ENCODE measurements at regions not wholly inside any gene's neighbourhood (a gene's known extent, or its start where the extent isn't known, plus 50 kb on each side); places are given as distances from the start of the nearest gene placed in this dataset.
"Not testable (repeated sequence)": the region's sequence is repeated elsewhere in the genome, so short reads cannot be mapped to it uniquely, and the experiment has no call there.

DNA sequence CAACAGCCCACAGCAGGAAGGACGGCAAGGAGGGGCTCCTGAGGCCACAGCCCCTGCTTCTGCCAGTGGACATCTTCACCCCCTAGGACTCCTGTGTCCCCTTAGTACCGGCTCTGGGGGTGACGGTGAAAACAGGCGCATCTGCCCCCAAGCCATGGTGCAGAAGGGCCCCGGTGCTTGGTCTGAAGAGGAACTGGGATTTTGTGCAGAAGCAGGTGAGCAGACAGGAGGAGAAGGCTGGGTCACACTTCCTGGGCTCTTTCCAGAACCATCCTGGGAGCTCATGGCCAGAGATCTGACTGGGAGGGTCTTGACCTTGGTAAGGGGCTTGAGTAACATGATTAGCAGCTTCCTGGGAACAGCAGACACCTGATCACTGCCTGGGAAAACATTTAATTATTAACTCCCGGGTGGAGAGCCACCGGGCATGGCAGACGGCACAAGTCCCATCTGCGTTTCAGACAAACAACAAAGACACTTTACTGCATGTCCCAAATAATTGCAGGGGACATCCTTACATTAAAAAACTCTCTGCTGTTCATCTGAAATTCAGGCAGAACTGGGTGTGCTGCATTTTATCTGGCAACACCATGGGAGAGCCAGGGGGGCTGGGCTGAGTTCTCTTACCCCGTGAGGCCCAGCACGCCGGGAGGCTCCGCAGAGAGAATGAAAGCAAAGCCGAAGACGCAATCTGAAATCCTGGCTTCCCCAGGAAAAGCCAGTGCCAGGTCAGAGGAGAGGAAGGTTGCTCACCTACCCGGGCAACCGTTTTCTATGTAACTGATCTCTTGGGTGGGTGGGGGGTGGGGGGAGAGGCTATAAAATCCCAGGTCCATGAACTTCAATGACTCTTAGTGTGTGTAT is 1542.8 kb downstream of the TSPY10 start:
- Histone ChIP-seq H3K36me3 (no peaks in the 10 kb centered on the region), H3K9me3 (no peaks in the 10 kb centered on the region), H3K27me3 (no peaks in the 10 kb centered on the region), H3K4me3 (no peak overlapping the region), H3K4me1 (no peaks in the 10 kb centered on the region), H3K27ac (no peak overlapping the region)
- ATAC-seq, result no peak
- no peak for DNase-seq
- intact Hi-C loops (cut with DNase I), result no loop called here
- TF ChIP-seq, protein P1, sequence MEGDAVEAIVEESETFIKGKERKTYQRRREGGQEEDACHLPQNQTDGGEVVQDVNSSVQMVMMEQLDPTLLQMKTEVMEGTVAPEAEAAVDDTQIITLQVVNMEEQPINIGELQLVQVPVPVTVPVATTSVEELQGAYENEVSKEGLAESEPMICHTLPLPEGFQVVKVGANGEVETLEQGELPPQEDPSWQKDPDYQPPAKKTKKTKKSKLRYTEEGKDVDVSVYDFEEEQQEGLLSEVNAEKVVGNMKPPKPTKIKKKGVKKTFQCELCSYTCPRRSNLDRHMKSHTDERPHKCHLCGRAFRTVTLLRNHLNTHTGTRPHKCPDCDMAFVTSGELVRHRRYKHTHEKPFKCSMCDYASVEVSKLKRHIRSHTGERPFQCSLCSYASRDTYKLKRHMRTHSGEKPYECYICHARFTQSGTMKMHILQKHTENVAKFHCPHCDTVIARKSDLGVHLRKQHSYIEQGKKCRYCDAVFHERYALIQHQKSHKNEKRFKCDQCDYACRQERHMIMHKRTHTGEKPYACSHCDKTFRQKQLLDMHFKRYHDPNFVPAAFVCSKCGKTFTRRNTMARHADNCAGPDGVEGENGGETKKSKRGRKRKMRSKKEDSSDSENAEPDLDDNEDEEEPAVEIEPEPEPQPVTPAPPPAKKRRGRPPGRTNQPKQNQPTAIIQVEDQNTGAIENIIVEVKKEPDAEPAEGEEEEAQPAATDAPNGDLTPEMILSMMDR (IDR thresholded peaks at IDR 0.05), result no peak

DNA sequence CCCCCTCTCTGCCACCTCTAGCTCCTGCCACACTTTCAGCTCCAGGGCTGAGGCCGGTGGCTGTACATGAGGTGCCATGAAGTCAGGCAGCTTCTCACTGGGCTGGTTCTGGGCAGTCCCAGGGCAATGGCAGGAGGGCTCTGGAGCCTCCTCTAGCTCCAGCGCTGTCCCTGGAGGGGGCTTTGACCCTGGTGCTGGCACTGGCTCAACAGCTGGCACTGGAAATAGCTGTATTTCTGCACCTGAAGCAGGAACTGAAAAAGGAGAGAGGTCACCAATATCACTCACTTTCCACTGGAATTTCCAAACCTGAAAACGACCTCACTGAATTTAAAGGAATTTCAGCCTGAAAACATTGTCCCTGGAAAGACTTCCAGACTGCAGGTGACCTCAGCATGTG is 1558.1 kb downstream of the TSPY10 start:
- H3K27me3 ChIP-seq; H3K4me1 ChIP-seq; intact Hi-C loops (cut with DNase I); H3K27ac ChIP-seq; H3K9me3 ChIP-seq; H3K4me3 ChIP-seq; DNase-seq; H3K36me3 ChIP-seq; ATAC-seq: not testable (repeated sequence)

DNA sequence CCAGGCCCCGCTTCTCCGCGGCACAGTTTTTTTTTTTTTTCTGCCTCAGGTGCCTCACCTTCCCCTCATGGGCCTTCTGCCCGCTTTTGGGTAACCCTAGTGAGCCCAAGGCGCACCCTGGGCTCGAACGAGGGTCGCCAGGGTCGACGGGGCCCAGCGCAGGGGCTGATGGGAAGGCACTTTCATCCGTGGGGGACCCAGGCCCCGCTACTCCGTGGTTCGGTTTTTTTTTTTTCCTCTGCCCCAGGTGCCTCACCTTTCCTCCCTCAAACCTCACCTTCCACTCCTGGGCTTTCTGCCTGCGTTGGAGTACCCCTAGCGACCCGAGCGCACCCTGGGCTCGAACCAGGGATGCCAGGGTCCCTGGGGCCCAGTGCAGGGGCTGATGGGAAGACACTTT is 1569.8 kb downstream of the TSPY10 start:
- H3K4me3 ChIP-seq; H3K36me3 ChIP-seq; DNase-seq; H3K4me1 ChIP-seq; H3K27me3 ChIP-seq; H3K9me3 ChIP-seq; intact Hi-C loops (cut with DNase I); H3K27ac ChIP-seq: not testable (repeated sequence)
- peak; percentile 45 for ATAC-seq

DNA sequence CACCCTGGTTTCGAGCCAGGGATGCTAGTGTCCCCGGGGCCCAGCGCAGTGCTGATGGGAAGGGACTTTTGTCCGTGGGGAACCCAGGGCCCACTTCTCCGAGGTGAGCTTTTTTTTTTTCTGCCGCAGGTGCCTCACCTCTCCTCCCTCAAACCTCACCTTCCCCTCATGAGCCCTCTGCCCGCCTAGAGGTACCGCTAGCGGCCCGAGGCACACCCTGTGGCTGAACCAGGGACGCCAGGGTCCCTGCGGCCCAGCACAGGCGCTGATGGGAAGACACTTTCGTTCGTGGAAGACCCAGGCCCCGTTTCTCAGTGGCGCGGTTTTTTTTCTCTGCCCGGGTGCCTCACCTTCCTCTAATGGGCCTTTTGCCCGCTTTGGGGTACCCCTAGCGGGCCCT is 1570.7 kb downstream of the TSPY10 start:
- not testable (repeated sequence) for H3K9me3 ChIP-seq
- peak; percentile 44 for ATAC-seq

DNA sequence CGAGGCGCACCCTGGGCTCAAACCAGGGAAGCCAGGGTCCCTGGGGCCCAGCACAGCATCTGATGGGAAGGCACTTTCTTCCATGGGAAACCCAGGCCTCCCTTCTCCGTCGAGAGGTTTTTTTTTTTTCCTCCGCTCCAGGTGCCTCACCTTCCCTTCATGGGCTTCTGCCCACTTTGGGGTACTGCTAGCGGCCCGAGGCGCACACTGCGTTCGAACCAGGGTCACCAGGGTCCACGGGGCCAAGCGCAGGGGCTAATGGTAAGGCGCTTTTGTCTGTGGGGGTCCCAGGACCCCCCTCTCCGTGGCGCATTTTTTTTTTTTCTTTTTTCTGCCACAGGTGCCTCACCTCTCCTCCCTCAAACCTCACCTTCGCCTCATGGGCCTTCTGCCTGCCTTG is 1571.3 kb downstream of the TSPY10 start:
- H3K27me3 ChIP-seq, result no peaks in the 10 kb centered on the region
- DNase-seq (no peak), ATAC-seq (no peak)
- TF ChIP-seq, protein P1 (IDR thresholded peaks at IDR 0.05), result no peak
- H3K4me3 ChIP-seq, result no peak overlapping the region
- intact Hi-C loops (cut with DNase I), result no loop called here
- no peaks in the 10 kb centered on the region for H3K36me3 ChIP-seq
- no peak overlapping the region for H3K27ac ChIP-seq
- no peaks in the 10 kb centered on the region for H3K9me3 ChIP-seq
- no peaks in the 10 kb centered on the region for H3K4me1 ChIP-seq

More for the DNA sequence above, 1570.7 kb downstream of the TSPY10 start:
- intact Hi-C loops (cut with DNase I); H3K4me3 ChIP-seq; DNase-seq; H3K36me3 ChIP-seq; H3K27ac ChIP-seq; H3K27me3 ChIP-seq; H3K4me1 ChIP-seq: not testable (repeated sequence)

DNA sequence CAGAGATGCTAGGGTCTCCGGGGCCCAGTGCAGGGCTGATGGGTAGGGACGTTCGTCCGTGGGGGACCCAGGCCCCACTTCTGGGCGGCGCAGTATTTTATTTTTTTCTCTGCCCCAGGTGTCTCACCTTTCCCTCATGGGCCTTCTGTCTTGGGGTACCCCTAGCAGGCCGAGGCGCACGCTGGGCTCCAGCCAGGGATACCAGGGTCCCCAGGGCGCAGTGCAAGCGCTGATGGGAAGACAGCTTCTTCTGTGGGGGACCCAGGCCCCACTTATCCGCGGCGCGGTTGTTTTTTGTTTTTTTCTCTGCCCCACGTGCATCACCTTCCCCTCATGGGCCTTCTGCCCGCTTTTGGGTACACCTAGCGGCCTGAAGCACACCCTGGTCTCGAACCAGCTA is 1572.8 kb downstream of the TSPY10 start:
- H3K9me3 ChIP-seq; H3K27ac ChIP-seq; H3K4me1 ChIP-seq; ATAC-seq; H3K4me3 ChIP-seq; H3K27me3 ChIP-seq; H3K36me3 ChIP-seq; intact Hi-C loops (cut with DNase I); DNase-seq: not testable (repeated sequence)

DNA sequence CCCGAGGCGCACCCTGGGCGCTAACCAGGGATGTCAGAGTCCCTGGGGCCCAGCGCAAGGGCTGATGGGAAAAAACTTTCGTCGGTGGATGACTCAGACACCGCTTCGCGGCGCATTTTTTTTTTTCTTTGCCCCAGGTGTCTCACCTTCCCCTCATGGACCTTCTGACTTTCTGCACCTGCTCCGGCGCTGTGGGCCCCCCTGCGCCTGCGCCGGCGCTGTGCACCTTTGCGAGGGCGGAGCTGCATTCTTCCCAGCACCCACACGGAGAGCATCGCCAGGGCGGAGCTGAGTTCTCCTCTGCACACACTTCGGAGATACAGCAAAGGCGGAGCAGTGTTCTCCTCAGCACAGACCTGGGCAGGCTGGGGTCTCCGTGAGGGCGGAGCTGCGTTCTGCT is 1575.3 kb downstream of the TSPY10 start:
- H3K36me3 ChIP-seq; H3K4me3 ChIP-seq; intact Hi-C loops (cut with DNase I); H3K27ac ChIP-seq; ATAC-seq; H3K9me3 ChIP-seq; DNase-seq; H3K27me3 ChIP-seq; H3K4me1 ChIP-seq: not testable (repeated sequence)

DNA sequence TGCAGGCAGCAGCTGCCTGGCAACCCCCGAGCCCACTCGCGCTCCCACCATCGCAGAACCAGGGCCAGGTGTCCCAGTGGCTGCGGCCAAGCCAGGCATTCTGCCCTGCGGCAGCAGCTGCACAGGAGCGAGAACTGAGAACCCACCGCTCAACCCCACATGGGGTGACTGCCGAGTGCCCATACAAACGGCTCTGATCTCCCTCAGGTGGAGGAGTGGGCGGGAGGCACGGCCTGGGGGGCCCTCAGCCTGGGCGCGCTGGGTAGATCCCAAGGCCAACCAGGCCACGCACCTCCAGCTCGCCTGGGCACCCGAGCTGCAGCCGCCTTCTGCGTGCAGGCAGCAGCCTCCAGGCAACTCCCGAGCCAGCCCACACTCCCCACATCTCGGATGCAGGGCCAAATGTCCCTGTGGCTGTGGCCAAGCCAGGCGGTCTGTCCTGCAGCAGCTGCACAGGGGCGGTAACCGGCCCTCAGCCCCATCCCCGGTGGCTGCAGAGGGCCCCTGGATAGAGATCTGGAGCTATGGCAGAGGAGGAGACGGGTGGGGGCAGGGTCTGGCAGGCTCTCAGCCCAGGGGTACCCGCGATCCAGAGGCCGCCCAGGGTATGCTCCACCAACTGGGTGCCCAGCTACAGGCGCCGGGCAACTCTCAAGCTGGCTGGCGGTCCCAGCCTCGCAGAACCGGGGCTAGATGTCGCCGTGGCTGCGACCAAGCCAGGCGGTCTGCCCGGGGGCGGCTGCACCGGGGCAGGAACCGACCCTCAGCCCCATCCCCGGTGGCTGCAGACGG is 1579.6 kb downstream of the TSPY10 start:
- H3K27me3 ChIP-seq; H3K9me3 ChIP-seq; H3K36me3 ChIP-seq; intact Hi-C loops (cut with DNase I); H3K4me3 ChIP-seq; H3K4me1 ChIP-seq; H3K27ac ChIP-seq; ATAC-seq: not testable (repeated sequence)
- DNase-seq, result peak; percentile 67

DNA sequence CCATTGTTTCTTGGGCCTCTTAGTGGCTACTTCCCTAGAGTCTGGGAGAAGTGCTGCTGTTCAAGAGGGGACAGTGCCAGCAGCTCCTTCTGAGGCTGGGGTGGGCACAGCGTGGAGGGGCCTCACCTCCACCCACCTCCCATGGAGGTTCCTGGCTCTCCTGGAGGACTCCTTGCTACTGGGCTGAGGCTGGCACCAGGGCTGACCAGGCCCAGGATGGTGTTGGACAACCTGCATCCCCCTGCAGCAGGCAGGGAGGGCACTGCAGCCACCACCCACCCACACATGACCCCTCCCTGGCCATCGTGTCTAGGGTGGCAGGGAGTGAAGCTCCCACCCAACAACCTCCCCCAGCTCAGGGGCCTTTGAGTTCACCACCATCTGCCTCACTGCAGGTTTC is 1549.3 kb upstream of the USP9Y start:
- H3K27ac ChIP-seq; H3K9me3 ChIP-seq; ATAC-seq; H3K36me3 ChIP-seq; H3K27me3 ChIP-seq; DNase-seq; intact Hi-C loops (cut with DNase I); H3K4me3 ChIP-seq; H3K4me1 ChIP-seq: not testable (repeated sequence)

DNA sequence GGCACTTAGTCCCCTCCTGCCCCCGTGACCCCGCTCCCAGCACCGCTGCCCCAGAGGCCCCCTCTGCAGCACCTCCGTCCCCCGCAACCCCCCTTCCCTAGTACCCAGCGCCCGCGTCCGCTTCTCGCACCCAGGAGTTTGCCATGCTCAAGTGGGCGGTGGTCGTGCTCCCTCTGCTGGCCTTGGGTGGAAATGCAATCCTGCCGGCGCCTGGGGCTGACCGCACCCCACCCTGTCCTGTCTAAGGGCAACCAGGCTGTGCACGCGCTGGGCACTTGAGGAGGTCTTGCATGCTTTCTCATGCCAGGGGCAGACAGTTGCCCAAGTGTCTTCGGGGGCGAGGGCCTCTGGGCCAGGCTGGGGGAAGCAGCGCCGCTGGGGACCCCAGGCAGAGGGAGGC is 1544.9 kb upstream of the USP9Y start:
- H3K4me3 ChIP-seq; DNase-seq; H3K4me1 ChIP-seq; H3K36me3 ChIP-seq; H3K27ac ChIP-seq; H3K9me3 ChIP-seq; ATAC-seq; intact Hi-C loops (cut with DNase I); H3K27me3 ChIP-seq: not testable (repeated sequence)

DNA sequence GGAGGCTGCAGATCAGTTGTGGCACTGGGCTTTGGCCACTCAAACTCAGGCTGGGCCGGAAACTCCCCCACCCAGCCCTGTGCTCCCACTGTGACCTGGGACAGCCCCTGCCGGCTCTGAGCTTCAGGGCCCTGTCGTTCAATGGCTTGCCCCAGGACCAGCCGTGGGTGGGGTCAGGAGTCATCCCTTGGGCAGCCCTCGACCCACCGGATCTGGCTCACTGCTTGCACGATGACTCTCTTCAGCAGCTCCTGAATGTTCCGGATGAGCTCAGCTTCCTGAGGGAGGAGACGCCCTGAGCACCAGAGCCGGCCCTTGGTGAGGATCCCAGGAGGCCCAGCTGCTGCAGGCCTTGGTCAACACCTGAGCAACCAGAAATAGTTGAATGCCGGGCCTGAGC is 1544.2 kb upstream of the USP9Y start:
- H3K36me3 ChIP-seq; ATAC-seq; H3K9me3 ChIP-seq; H3K4me1 ChIP-seq; intact Hi-C loops (cut with DNase I); H3K27ac ChIP-seq; DNase-seq; H3K4me3 ChIP-seq; H3K27me3 ChIP-seq: not testable (repeated sequence)

DNA sequence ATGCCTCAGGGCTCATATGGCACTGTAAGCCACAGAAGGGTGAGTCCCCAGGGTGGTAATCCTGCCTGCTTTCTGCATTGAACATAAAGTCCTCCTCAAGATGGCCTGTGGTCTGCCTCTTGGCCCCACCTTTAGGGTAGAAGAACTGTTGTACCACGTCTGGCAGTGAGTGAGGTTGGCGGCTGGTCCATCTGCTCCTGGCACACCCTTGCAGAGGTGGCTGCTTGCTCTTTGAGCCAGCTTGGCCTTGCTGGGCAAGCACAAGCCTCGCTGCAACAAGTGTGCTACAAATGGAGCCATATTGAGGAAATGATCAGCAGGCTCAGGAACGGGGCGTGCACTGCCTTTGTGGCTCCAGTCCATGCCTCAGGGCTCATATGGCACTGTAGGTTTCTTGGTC is 1524.0 kb upstream of the USP9Y start:
- H3K36me3 ChIP-seq; H3K27me3 ChIP-seq; H3K9me3 ChIP-seq; H3K4me1 ChIP-seq; DNase-seq; H3K27ac ChIP-seq; H3K4me3 ChIP-seq; intact Hi-C loops (cut with DNase I); ATAC-seq: not testable (repeated sequence)
